Uterus (tissue), 3 donors: ENCODE measurements at regions not wholly inside any gene's neighbourhood (a gene's known extent, or its start where the extent isn't known, plus 50 kb on each side); places are given as distances from the start of the nearest gene placed in this dataset.

Experiments
- DNase-seq, 2 donors: peaks; one replicate each; pipeline ENCODE4 v3.0.0-alpha.2; 2019 to 2020
- H3K27ac ChIP-seq, 2 donors: fragments of 200-600 bp; sonication (generic); 1 replicate in 1 of 2; 2 replicates in 1 of 2; pipeline ENCODE4 v1.5.1; 2016 to 2018
- H3K27me3 ChIP-seq, 2 donors: fragments of 200-600 bp; sonication (generic); one replicate each; pipeline ENCODE4 v1.5.1; 2018 to 2019; ENCODE audit warnings: control low read depth in 1 of 2
- H3K36me3 ChIP-seq, 2 donors: fragments of 200-600 bp; sonication (generic); one replicate each; pipeline ENCODE4 v1.5.1; 2019; ENCODE audit warnings: control low read depth in 1 of 2
- H3K4me1 ChIP-seq, 2 donors: fragments of 200-600 bp; sonication (generic); one replicate each; pipeline ENCODE4 v1.5.1; 2018 to 2019; ENCODE audit warnings: control low read depth in 1 of 2
- H3K4me3 ChIP-seq, 2 donors: fragments of 200-600 bp; sonication (generic); 1 replicate in 1 of 2; 2 replicates in 1 of 2; pipeline ENCODE4 v1.5.1; 2018 to 2019; ENCODE audit warnings: mild to moderate bottlenecking in 1 of 2
- H3K9me3 ChIP-seq, 2 donors: fragments of 200-600 bp; sonication (generic); one replicate each; pipeline ENCODE4 v1.5.1; 2019; ENCODE audit warnings: control low read depth in 1 of 2
- CTCF ChIP-seq, 4 experiments: fragments of 200-600 bp in 2 of 4; fragments of 450-650 bp in 2 of 4; sonication (generic) in 2 of 4; IDR thresholded peaks; one replicate each; pipeline ENCODE4 v1.5.1; 2016 to 2019; ENCODE audit warnings: antibody characterized with exemption in 4 of 4, mild to moderate bottlenecking in 2 of 4, moderate library complexity in 1 of 4
- POLR2A ChIP-seq, 2 donors: fragments of 450-650 bp; IDR thresholded peaks; one replicate each; pipeline ENCODE4 v1.6.1; 2016; ENCODE audit warnings: antibody characterized with exemption in 2 of 2, mild to moderate bottlenecking in 1 of 2, moderate library complexity in 1 of 2
- intact Hi-C: fragments of 100-400 bp; cut with DNase I; formaldehyde crosslinking; loops from one replicate; pipeline ENCODE4 v1.15.1; 2023; ENCODE audit warnings: low total_unique reads
- donor health status: DM: yes; HTN: yes; CAD: no.

- Histone ChIP-seq H3K9me3 (no peaks in the 10 kb centered on the region), H3K4me3 (no peak overlapping the region), H3K4me1 (no peaks in the 10 kb centered on the region), H3K27me3 (no peaks in the 10 kb centered on the region), H3K36me3 (no peaks in the 10 kb centered on the region), H3K27ac (no peak overlapping the region)
- TF ChIP-seq POLR2A (IDR thresholded peaks at IDR 0.05) (no peak), CTCF (IDR thresholded peaks at IDR 0.05) (no peak)
- no peak for DNase-seq
- intact Hi-C loops: no loop called here
Observed at GRCh38 chr4:123248085-123248659, 148.4 kb upstream of the SPRY1 start.

GRCh38 chr4:123249821-123250220 is 146.8 kb upstream of the SPRY1 start:
- H3K4me3 ChIP-seq: no peak overlapping the region
- no peaks in the 10 kb centered on the region for H3K36me3 ChIP-seq
- no peak overlapping the region for H3K27ac ChIP-seq
- no peak for TF ChIP-seq POLR2A (IDR thresholded peaks at IDR 0.05)
- TF ChIP-seq CTCF (IDR thresholded peaks at IDR 0.05): no peak
- no peaks in the 10 kb centered on the region for H3K27me3 ChIP-seq
- intact Hi-C loops: no loop called here
- no peaks in the 10 kb centered on the region for H3K9me3 ChIP-seq
- no peaks in the 10 kb centered on the region for H3K4me1 ChIP-seq
- DNase-seq: no peak

GRCh38 chr4:123250843-123251242 is 145.8 kb upstream of the SPRY1 start:
- no peaks in the 10 kb centered on the region for H3K9me3 ChIP-seq
- H3K36me3 ChIP-seq: no peaks in the 10 kb centered on the region
- H3K27me3 ChIP-seq: no peaks in the 10 kb centered on the region
- peak overlapping the region in 1 of 2 donors; percentile 22 for H3K27ac ChIP-seq
- H3K4me1 ChIP-seq: no peaks in the 10 kb centered on the region
- H3K4me3 ChIP-seq: no peak overlapping the region
- intact Hi-C loops: no loop called here
- TF ChIP-seq POLR2A (IDR thresholded peaks at IDR 0.05) (no peak), CTCF (IDR thresholded peaks at IDR 0.05) (no peak)
- DNase-seq: peak; percentile 21 to 43

GRCh38 chr4:123255971-123256370 is 140.6 kb upstream of the SPRY1 start:
- H3K36me3 ChIP-seq: no peaks in the 10 kb centered on the region
- intact Hi-C loops: no loop called here
- DNase-seq: no peak
- no peaks in the 10 kb centered on the region for H3K4me1 ChIP-seq
- no peak overlapping the region for H3K27ac ChIP-seq
- no peak overlapping the region for H3K4me3 ChIP-seq
- no peaks in the 10 kb centered on the region for H3K27me3 ChIP-seq
- TF ChIP-seq CTCF (IDR thresholded peaks at IDR 0.05) (no peak), POLR2A (IDR thresholded peaks at IDR 0.05) (no peak)
- H3K9me3 ChIP-seq: no peaks in the 10 kb centered on the region

GRCh38 chr4:123256901-123257300 is 139.7 kb upstream of the SPRY1 start:
- H3K27me3 ChIP-seq: no peaks in the 10 kb centered on the region
- H3K9me3 ChIP-seq: no peaks in the 10 kb centered on the region
- no peak for DNase-seq
- H3K4me3 ChIP-seq: no peak overlapping the region
- H3K4me1 ChIP-seq: no peaks in the 10 kb centered on the region
- intact Hi-C loops: no loop called here
- no peaks in the 10 kb centered on the region for H3K36me3 ChIP-seq
- H3K27ac ChIP-seq: no peak overlapping the region
- no peak for TF ChIP-seq POLR2A (IDR thresholded peaks at IDR 0.05)
- TF ChIP-seq CTCF (IDR thresholded peaks at IDR 0.05): no peak
